Activated CD4-positive, alpha-beta T cell treated with anti-CD3 and anti-CD28 coated beads, Interleukin-2, Interleukin-4, amounts not matched to agents 100 ng/mL and 50 ng/mL, durations not matched to agents 16 hours and 8 hours (primary cell): ENCODE measurements at regions not wholly inside any gene's neighbourhood (a gene's known extent, or its start where the extent isn't known, plus 50 kb on each side); places are given as distances from the start of the nearest gene placed in this dataset.

ENCODE experiments used
- DNase-seq: peaks from one replicate; pipeline ENCODE4 v3.0.0-alpha.2; 2020; ENCODE audit warnings: low spot score

GRCh38 chrX:45274576-45274975, 73.9 kb upstream of the DIPK2B start:
- no peak for DNase-seq

- no peak for DNase-seq
These were observed 66.3 kb upstream of the DIPK2B start for GRCh38 chrX:45267007-45267406.

- no peak for DNase-seq
These were observed 65.8 kb upstream of the DIPK2B start for GRCh38 chrX:45266456-45266855.

GRCh38 chrX:45264865-45265264, 64.2 kb upstream of the DIPK2B start:
- no peak for DNase-seq

- no peak for DNase-seq
These were observed 60.8 kb upstream of the DIPK2B start for GRCh38 chrX:45261471-45261870.

GRCh38 chrX:45261005-45261404, 60.3 kb upstream of the DIPK2B start:
- no peak for DNase-seq

GRCh38 chrX:45258731-45259402, 58.2 kb upstream of the DIPK2B start:
- DNase-seq: no peak
